Uterus (tissue), 3 donors: ENCODE measurements at regions not wholly inside any gene's neighbourhood (a gene's known extent, or its start where the extent isn't known, plus 50 kb on each side); places are given as distances from the start of the nearest gene placed in this dataset.

Experiments used
- DNase-seq, 2 donors: peaks; one replicate each; pipeline ENCODE4 v3.0.0-alpha.2; 2019 to 2020
- H3K27ac ChIP-seq, 2 donors: fragments of 200-600 bp; sonication (generic); 1 replicate in 1 of 2; 2 replicates in 1 of 2; pipeline ENCODE4 v1.5.1; 2016 to 2018
- H3K27me3 ChIP-seq, 2 donors: fragments of 200-600 bp; sonication (generic); one replicate each; pipeline ENCODE4 v1.5.1; 2018 to 2019; ENCODE audit warnings: control low read depth in 1 of 2
- H3K36me3 ChIP-seq, 2 donors: fragments of 200-600 bp; sonication (generic); one replicate each; pipeline ENCODE4 v1.5.1; 2019; ENCODE audit warnings: control low read depth in 1 of 2
- H3K4me1 ChIP-seq, 2 donors: fragments of 200-600 bp; sonication (generic); one replicate each; pipeline ENCODE4 v1.5.1; 2018 to 2019; ENCODE audit warnings: control low read depth in 1 of 2
- H3K4me3 ChIP-seq, 2 donors: fragments of 200-600 bp; sonication (generic); 1 replicate in 1 of 2; 2 replicates in 1 of 2; pipeline ENCODE4 v1.5.1; 2018 to 2019; ENCODE audit warnings: mild to moderate bottlenecking in 1 of 2
- H3K9me3 ChIP-seq, 2 donors: fragments of 200-600 bp; sonication (generic); one replicate each; pipeline ENCODE4 v1.5.1; 2019; ENCODE audit warnings: control low read depth in 1 of 2
- CTCF ChIP-seq, 4 experiments: fragments of 200-600 bp in 2 of 4; fragments of 450-650 bp in 2 of 4; sonication (generic) in 2 of 4; IDR thresholded peaks; one replicate each; pipeline ENCODE4 v1.5.1; 2016 to 2019; ENCODE audit warnings: antibody characterized with exemption in 4 of 4, mild to moderate bottlenecking in 2 of 4, moderate library complexity in 1 of 4
- POLR2A ChIP-seq, 2 donors: fragments of 450-650 bp; IDR thresholded peaks; one replicate each; pipeline ENCODE4 v1.6.1; 2016; ENCODE audit warnings: antibody characterized with exemption in 2 of 2, mild to moderate bottlenecking in 1 of 2, moderate library complexity in 1 of 2
- intact Hi-C: fragments of 100-400 bp; cut with DNase I; formaldehyde crosslinking; loops from one replicate; pipeline ENCODE4 v1.15.1; 2023; ENCODE audit warnings: low total_unique reads
- donor health status: DM: yes; HTN: yes; CAD: no.

- Histone ChIP-seq H3K4me1 (peaks cover 0 to 8% of the 10 kb centered on the region in 2 donors), H3K27ac (no peak overlapping the region)
Measured at GRCh38 chr20:2203436-2203835, 92.4 kb upstream of the TGM3 start.

GRCh38 chr20:2204021-2204420 is 91.8 kb upstream of the TGM3 start:
- H3K27ac ChIP-seq, result no peak overlapping the region
- no peak for TF ChIP-seq POLR2A (IDR thresholded peaks at IDR 0.05)
- no peak for TF ChIP-seq CTCF (IDR thresholded peaks at IDR 0.05)
- intact Hi-C loops, result no loop called here
- H3K36me3 ChIP-seq, result no peaks in the 10 kb centered on the region
- H3K27me3 ChIP-seq, result no peaks in the 10 kb centered on the region
- H3K9me3 ChIP-seq, result no peaks in the 10 kb centered on the region
- H3K4me3 ChIP-seq, result no peak overlapping the region
- no peak for DNase-seq
- peaks cover 0 to 8% of the 10 kb centered on the region in 2 donors for H3K4me1 ChIP-seq

More at GRCh38 chr20:2203436-2203835, 92.4 kb upstream of the TGM3 start:
- intact Hi-C loops, result no loop called here
- TF ChIP-seq POLR2A (IDR thresholded peaks at IDR 0.05) (no peak), CTCF (IDR thresholded peaks at IDR 0.05) (no peak)
- no peak for DNase-seq
- H3K9me3 ChIP-seq, result no peaks in the 10 kb centered on the region
- no peaks in the 10 kb centered on the region for H3K27me3 ChIP-seq
- H3K4me3 ChIP-seq, result no peak overlapping the region
- H3K36me3 ChIP-seq, result no peaks in the 10 kb centered on the region

GRCh38 chr20:2206957-2207769 is 88.6 kb upstream of the TGM3 start:
- intact Hi-C loops, result no loop called here
- peak; percentile 17 to 27 for DNase-seq
- peak; percentile 32 to 68 (median 53) for TF ChIP-seq CTCF (IDR thresholded peaks at IDR 0.05)
- TF ChIP-seq POLR2A (IDR thresholded peaks at IDR 0.05), result no peak
- Histone ChIP-seq H3K36me3 (no peaks in the 10 kb centered on the region), H3K4me3 (peak overlapping the region; percentile 22 to 40), H3K9me3 (no peaks in the 10 kb centered on the region), H3K27ac (no peak overlapping the region), H3K4me1 (peaks cover 0 to 8% of the 10 kb centered on the region in 2 donors), H3K27me3 (no peaks in the 10 kb centered on the region)

- no peak for DNase-seq
- H3K27me3 ChIP-seq, result no peaks in the 10 kb centered on the region
- peak overlapping the region; percentile 22 to 40 for H3K4me3 ChIP-seq
- no peaks in the 10 kb centered on the region for H3K9me3 ChIP-seq
- TF ChIP-seq POLR2A (IDR thresholded peaks at IDR 0.05) (no peak), CTCF (IDR thresholded peaks at IDR 0.05) (no peak)
- H3K36me3 ChIP-seq, result no peaks in the 10 kb centered on the region
- H3K27ac ChIP-seq, result no peak overlapping the region
- peaks cover 0 to 8% of the 10 kb centered on the region in 2 donors for H3K4me1 ChIP-seq
- intact Hi-C loops, result no loop called here
Measured at GRCh38 chr20:2207770-2208097, 88.1 kb upstream of the TGM3 start.

- Histone ChIP-seq H3K4me3 (no peak overlapping the region), H3K27ac (no peak overlapping the region), H3K36me3 (no peaks in the 10 kb centered on the region), H3K27me3 (no peaks in the 10 kb centered on the region), H3K4me1 (peaks cover 0 to 8% of the 10 kb centered on the region in 2 donors), H3K9me3 (no peaks in the 10 kb centered on the region)
- TF ChIP-seq CTCF (IDR thresholded peaks at IDR 0.05), result no peak
- intact Hi-C loops, result no loop called here
- DNase-seq, result no peak
Measured at GRCh38 chr20:2208897-2209296, 86.9 kb upstream of the TGM3 start.
